ENCODE measurements at regions not wholly inside any gene's neighbourhood (a gene's known extent, or its start where the extent isn't known, plus 50 kb on each side); places are given as distances from the start of the nearest gene placed in this dataset.

DNA sequence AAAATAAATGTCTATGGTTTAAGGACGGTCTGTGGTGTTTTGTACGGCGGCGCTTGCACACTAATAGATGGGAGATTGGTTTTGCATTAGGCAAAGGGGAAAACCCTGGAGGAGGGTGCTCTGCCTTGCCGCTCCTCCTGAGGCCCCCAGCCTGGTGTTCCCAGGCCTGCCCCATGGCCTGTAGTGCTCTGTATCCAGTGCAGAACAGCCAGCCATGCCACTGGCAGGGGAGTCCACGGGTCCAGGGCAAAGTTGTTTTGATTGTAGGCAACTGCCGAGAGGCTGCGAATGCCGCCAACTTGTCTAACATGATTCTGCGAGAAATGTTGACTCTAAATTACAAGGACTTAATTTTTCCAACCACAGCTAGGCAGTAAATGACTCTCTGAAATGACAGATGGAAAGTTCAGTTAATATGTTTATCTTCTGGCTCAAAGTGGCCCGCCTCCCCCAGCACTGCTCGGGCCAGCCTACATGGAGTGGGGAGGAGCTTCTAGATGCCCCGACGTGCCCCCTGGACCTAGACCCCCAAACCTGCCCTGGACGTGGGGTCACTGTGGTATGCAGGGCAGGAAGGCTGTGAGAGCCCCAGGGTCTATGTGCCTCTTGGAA, 104.6 kb upstream of the GDF10 start:
- Histone ChIP-seq H3K36me3 (ENCODE audit: insufficient read depth, low read length) (no peaks in the 10 kb centered on the region), H3K9me3 (ENCODE audit: low read length) (no peaks in the 10 kb centered on the region), H3K9me2 (ENCODE audit: insufficient read depth, low read length) (no peaks in the 10 kb centered on the region), H3K4me2 (ENCODE audit: low read length) (no peak overlapping the region), H4K20me1 (ENCODE audit: insufficient read depth) (no peaks in the 10 kb centered on the region), H3K4me3 (ENCODE audit: low read length) (no peak overlapping the region), H2AFZ (ENCODE audit: low read depth, low read length) (no peak overlapping the region), H3K27me3 (ENCODE audit: insufficient read depth, low read depth, low read length) (no peaks in the 10 kb centered on the region), H3K27ac (ENCODE audit: low read length) (no peak overlapping the region), H3F3A (ENCODE audit: insufficient read depth, low read length, poor library complexity, severe bottlenecking) (no peaks in the 10 kb centered on the region), H3K9ac (ENCODE audit: low read length) (no peak overlapping the region), H3K79me2 (replicated peaks; ENCODE audit: insufficient read depth, low read length) (no peaks in the 10 kb centered on the region)
- TF ChIP-seq EZH2 (IDR thresholded peaks at IDR 0.05; ENCODE audit: borderline replicate concordance, insufficient read depth, low read length, poor library complexity, severe bottlenecking) (no peak), RAD21 (conservative IDR thresholded peaks at IDR 0.05) (no peak), REST (IDR thresholded peaks at IDR 0.05; ENCODE audit: borderline replicate concordance) (no peak), SMC3 (conservative IDR thresholded peaks at IDR 0.05; ENCODE audit: poor library complexity) (no peak), EP300 (conservative IDR thresholded peaks at IDR 0.05; ENCODE audit: poor library complexity, severe bottlenecking) (no peak), MXI1 (conservative IDR thresholded peaks at IDR 0.05; ENCODE audit: poor library complexity, severe bottlenecking) (no peak), CTCF (IDR thresholded peaks at IDR 0.05; ENCODE audit: poor library complexity, severe bottlenecking) (no peak), POLR2AphosphoS5 (IDR thresholded peaks at IDR 0.05) (no peak), TAF1 (IDR thresholded peaks at IDR 0.05; ENCODE audit: low read depth) (no peak)

DNA sequence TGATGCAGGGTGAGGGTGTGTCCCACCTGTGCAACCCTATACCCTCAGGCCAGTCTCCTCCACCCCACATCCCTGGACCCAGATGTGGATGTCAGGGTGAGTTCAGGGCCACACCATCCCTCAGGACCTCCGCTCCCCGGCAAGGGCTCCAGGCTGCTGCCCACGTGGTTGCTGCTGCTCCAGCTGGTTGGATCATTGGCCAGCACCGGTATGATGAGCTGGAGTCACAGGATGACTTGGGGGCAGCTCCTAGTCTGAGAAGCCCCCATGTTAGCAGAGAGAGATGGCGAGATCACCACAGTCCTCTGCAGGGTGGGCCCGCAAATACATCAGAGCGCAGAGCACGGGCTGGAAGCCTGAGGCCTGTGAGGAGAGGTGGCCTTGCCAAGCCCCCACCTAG, 103.3 kb upstream of the GDF10 start:
- Histone ChIP-seq H3K9ac (ENCODE audit: low read length) (no peak overlapping the region), H3K79me2 (replicated peaks; ENCODE audit: insufficient read depth, low read length) (no peaks in the 10 kb centered on the region), H3K4me3 (ENCODE audit: low read length) (no peak overlapping the region), H2AFZ (ENCODE audit: low read depth, low read length) (no peak overlapping the region), H3K27me3 (ENCODE audit: insufficient read depth, low read depth, low read length) (no peaks in the 10 kb centered on the region), H3K27ac (ENCODE audit: low read length) (no peak overlapping the region), H3K36me3 (ENCODE audit: insufficient read depth, low read length) (no peaks in the 10 kb centered on the region), H3K4me2 (ENCODE audit: low read length) (no peak overlapping the region), H3F3A (ENCODE audit: insufficient read depth, low read length, poor library complexity, severe bottlenecking) (no peaks in the 10 kb centered on the region), H3K9me3 (ENCODE audit: low read length) (no peaks in the 10 kb centered on the region), H4K20me1 (ENCODE audit: insufficient read depth) (no peaks in the 10 kb centered on the region), H3K9me2 (ENCODE audit: insufficient read depth, low read length) (no peaks in the 10 kb centered on the region)
- no peak for TF ChIP-seq POLR2AphosphoS5 (IDR thresholded peaks at IDR 0.05)
- no peak for TF ChIP-seq SMC3 (conservative IDR thresholded peaks at IDR 0.05; ENCODE audit: poor library complexity)
- no peak for TF ChIP-seq REST (IDR thresholded peaks at IDR 0.05; ENCODE audit: borderline replicate concordance)
- no peak for TF ChIP-seq EZH2 (IDR thresholded peaks at IDR 0.05; ENCODE audit: borderline replicate concordance, insufficient read depth, low read length, poor library complexity, severe bottlenecking)
- TF ChIP-seq CTCF (IDR thresholded peaks at IDR 0.05; ENCODE audit: poor library complexity, severe bottlenecking) = no peak
- TF ChIP-seq MXI1 (conservative IDR thresholded peaks at IDR 0.05; ENCODE audit: poor library complexity, severe bottlenecking) = no peak
- TF ChIP-seq RAD21 (conservative IDR thresholded peaks at IDR 0.05) = no peak
- no peak for TF ChIP-seq TAF1 (IDR thresholded peaks at IDR 0.05; ENCODE audit: low read depth)
- no peak for TF ChIP-seq EP300 (conservative IDR thresholded peaks at IDR 0.05; ENCODE audit: poor library complexity, severe bottlenecking)

Data from neural cell (in vitro differentiated cells).